Spleen (tissue), 7 donors: ENCODE measurements at regions not wholly inside any gene's neighbourhood (a gene's known extent, or its start where the extent isn't known, plus 50 kb on each side); places are given as distances from the start of the nearest gene placed in this dataset.

Experiments
- CTCF ChIP-seq, 11 experiments: fragments of 200-600 bp in 7 of 11; fragments of 450-650 bp in 4 of 11; sonication (generic) in 4 of 11; IDR thresholded peaks in 8 of 11; conservative IDR thresholded peaks in 3 of 11; 1 replicate in 7 of 11; 2 replicates in 4 of 11; pipeline versions ENCODE4 v1.4.0 to v1.8.0; 2016 to 2021; ENCODE audit warnings: antibody characterized with exemption in 11 of 11, inconsistent platforms in 4 of 11, mild to moderate bottlenecking in 1 of 11
- POLR2A ChIP-seq, 3 donors: fragments of 450-650 bp; IDR thresholded peaks; one replicate each; pipeline ENCODE4 v1.5.1; 2017; ENCODE audit warnings: antibody characterized with exemption in 3 of 3, mild to moderate bottlenecking in 1 of 3
- donor health status: DM: no; HTN: no; CAD: no; lungs with moderate emphysema.
- donor health status: DM: no; HTN: no; CAD: no.
- donor health status: DM: no; HTN: no; CAD: no.

GRCh38 chr18:73220663-73221062 lies 352.9 kb upstream of the NETO1 start:
- TF ChIP-seq CTCF (IDR thresholded peaks at IDR 0.05 in 8 of 11, conservative IDR thresholded peaks at IDR 0.05 in 3 of 11) (no peak), POLR2A (IDR thresholded peaks at IDR 0.05) (no peak)
